ENCODE measurements at regions not wholly inside any gene's neighbourhood (a gene's known extent, or its start where the extent isn't known, plus 50 kb on each side); places are given as distances from the start of the nearest gene placed in this dataset.

- Histone ChIP-seq H2AFZ (ENCODE audit: low read length) (no peak overlapping the region), H4K5ac (ENCODE audit: insufficient read length, low read depth, low read length) (no peak overlapping the region), H3K4ac (ENCODE audit: low read depth, low read length) (no peak overlapping the region), H3K56ac (ENCODE audit: insufficient read length, low read depth, low read length) (no peak overlapping the region), H3K79me1 (ENCODE audit: insufficient read depth, low read depth, low read length, poor library complexity, severe bottlenecking) (no peaks in the 10 kb centered on the region), H3K9ac (ENCODE audit: extremely low read depth, insufficient read length, low read length) (no peak overlapping the region), H3K27me3 (ENCODE audit: insufficient read depth, low read length) (no peaks in the 10 kb centered on the region), H2BK5ac (ENCODE audit: insufficient read length, low read length) (no peak overlapping the region), H3K23me2 (ENCODE audit: insufficient read length, low read depth, low read length, poor library complexity, severe bottlenecking) (no peaks in the 10 kb centered on the region), H4K91ac (ENCODE audit: insufficient read length, low read depth, low read length) (no peak overlapping the region), H4K8ac (replicated peaks; ENCODE audit: insufficient read length, low read depth, low read length) (no peak overlapping the region), H2BK120ac (ENCODE audit: low read depth, low read length, poor library complexity, severe bottlenecking) (no peak overlapping the region), H3K9me3 (ENCODE audit: control insufficient read depth, low read depth, low read length) (peaks cover 23% of the 10 kb centered on the region), H3K4me1 (ENCODE audit: insufficient read depth, low read length) (no peaks in the 10 kb centered on the region; the same call in 1 of the 2 replicates), H2BK20ac (ENCODE audit: low read depth, low read length, poor library complexity, severe bottlenecking) (no peak overlapping the region), H3K79me2 (ENCODE audit: insufficient read depth, low read length) (no peaks in the 10 kb centered on the region), H4K20me1 (ENCODE audit: control insufficient read depth, insufficient read depth, insufficient read length) (no peaks in the 10 kb centered on the region), H3K27ac (ENCODE audit: insufficient read length, low read depth, low read length) (no peak overlapping the region), H3K14ac (ENCODE audit: insufficient read depth, low read length) (no peak overlapping the region), H2BK12ac (ENCODE audit: insufficient read length, low read depth, low read length) (no peak overlapping the region), H3T11ph (ENCODE audit: low read length) (no peak overlapping the region), H3K4me2 (ENCODE audit: insufficient read depth, insufficient read length, low read length) (no peak overlapping the region), H3K23ac (ENCODE audit: insufficient read length, low read depth, low read length) (no peak overlapping the region), H2AK5ac (ENCODE audit: insufficient read length, low read length) (no peak overlapping the region), H2BK15ac (ENCODE audit: low read depth, low read length) (no peak overlapping the region), H3K18ac (ENCODE audit: insufficient read length, low read depth, low read length) (no peak overlapping the region)
- H3K4me1 Mint-ChIP-seq: peaks cover 27% of the 10 kb centered on the region in 2 experiments
- no peak overlapping the region for H3K27ac Mint-ChIP-seq
- no peak overlapping the region for H3K4me3 Mint-ChIP-seq
- no peak for DNase-seq
- H3K27me3 Mint-ChIP-seq (ENCODE audit: low read depth): peaks cover 2% of the 10 kb centered on the region; the same call in 1 of the 2 replicates
- no CpG with 5 or more reads among the region's 9 CpGs for WGBS (ENCODE audit: extremely low coverage, insufficient read length, low lambda C conversion rate)
- H3K9me3 Mint-ChIP-seq: peaks cover 46 to 48% of the 10 kb centered on the region in 2 experiments
- TF ChIP-seq CTCF (conservative IDR thresholded peaks at IDR 0.05): no peak
- H3K36me3 Mint-ChIP-seq (ENCODE audit: insufficient read depth in 1 of 3, low read depth in 3 of 3): peaks cover 0 to 4% (median 3%) of the 10 kb centered on the region in 3 experiments; a peak in 2 of 7 replicates
These were observed 119.5 kb upstream of the AFF2 start for GRCh38 chrX:148380650-148381561.
